DMS53 (cell line): ENCODE measurements at regions not wholly inside any gene's neighbourhood (a gene's known extent, or its start where the extent isn't known, plus 50 kb on each side); places are given as distances from the start of the nearest gene placed in this dataset.
A peak's percentile ranks its signal among the peaks of the same experiment; 100 is the strongest.
"Not testable (repeated sequence)": the region's sequence is repeated elsewhere in the genome, so short reads cannot be mapped to it uniquely, and the experiment has no call there.

Experiments
- DNase-seq: peaks from one replicate; lab custom pipeline; 2025; lab: John Stamatoyannopoulos, UW

DNA sequence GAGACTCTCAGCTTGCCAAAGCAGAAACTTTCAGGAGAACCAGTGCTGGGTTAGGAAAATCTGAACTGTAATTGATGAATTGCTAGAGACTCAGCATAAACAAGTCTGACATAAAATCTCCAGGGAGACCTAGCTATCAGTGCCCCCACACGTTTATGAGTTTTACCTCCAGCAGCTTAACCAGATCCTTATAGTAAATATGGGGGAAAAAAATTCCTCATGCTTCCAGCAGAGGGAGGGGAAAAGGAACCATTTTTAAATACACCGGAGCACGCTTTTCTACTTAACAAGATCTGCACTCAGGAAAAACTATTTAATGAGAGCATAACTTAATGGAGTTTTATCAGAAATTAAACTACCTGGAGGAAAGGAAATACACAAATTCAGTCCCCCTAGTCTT, 1040.7 kb upstream of the INTU start:
- DNase-seq = peak; percentile 32

DNA sequence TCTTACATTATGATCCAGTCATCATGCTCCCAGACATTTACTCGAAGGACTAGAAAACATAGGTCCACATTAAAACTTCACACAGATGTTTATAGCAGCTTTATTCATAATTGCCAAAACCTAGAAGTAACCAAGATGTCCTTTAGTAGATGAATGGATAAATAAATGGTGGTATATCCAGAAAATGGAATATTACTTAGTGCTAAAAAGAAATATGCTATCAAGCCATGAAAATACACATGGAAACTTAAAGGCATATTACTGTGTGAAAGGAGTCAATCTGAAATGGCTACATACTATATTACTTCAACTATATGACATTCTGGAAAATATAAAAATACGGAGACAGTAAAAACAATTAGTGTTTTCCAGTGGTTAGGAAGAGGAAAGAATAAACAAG, 1039.1 kb upstream of the INTU start:
- no peak for DNase-seq

DNA sequence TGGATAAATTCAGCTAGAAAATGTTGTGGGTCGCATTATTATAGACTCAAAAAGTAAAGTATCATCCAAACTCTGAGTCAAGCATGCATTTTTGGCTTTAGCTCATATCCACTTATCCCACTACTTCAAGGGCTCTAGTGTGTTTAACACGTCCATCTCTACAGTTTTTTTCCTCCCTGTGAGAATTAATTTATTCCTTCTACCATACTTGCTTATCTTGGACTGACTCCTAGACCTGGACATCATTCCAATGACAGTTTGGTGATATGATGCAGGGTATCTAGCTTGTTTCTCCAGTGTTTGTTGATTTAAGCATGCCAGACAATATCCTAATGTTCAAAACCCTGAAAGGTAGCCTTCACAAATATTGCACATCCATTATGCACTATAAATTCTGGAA, 1037.1 kb upstream of the INTU start:
- DNase-seq = no peak

DNA sequence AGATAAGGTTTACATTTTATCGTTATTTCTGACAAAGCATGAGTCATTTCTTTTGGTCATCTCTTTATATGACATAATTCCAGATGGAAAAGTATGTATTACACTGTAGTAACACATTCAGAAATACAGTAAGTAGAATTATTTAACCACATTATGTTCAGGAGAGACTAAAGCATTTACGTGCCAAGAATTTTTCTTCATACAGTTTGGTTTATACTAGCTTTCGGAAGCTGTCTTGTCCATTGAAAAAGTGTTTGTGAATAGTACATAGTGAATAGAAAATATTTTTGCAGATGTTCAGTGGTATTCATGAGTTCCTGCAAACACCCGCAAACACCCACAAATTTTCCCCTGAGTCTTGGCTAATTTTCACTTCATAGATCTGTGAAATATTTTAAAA, 1033.0 kb upstream of the INTU start:
- DNase-seq = no peak

GRCh38 chr4:126603210-126603609, 1029.5 kb upstream of the INTU start:
- no peak for DNase-seq

DNA sequence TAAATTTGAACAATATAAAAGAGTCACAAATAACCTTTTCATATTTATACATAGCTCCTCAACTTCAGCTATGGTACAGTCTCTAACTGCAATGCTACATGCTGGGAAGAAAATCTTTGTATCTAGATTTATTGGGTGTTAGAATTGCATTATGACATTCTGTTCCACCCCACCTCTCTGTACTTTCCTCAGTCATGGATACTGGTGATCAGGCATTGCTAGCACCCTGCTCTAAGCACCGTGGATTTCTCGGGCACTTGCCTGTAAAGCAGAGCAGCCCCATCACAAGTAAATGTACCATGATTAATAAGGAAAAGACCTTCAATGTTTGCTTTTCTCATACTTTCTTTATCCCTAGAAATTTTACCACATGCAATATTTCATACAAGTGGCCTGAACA, 1028.9 kb upstream of the INTU start:
- no peak for DNase-seq

GRCh38 chr4:126604268-126604867, 1028.4 kb upstream of the INTU start:
- DNase-seq = peak; percentile 57

GRCh38 chr4:126610933-126611332, 1021.8 kb upstream of the INTU start:
- no peak for DNase-seq

DNA sequence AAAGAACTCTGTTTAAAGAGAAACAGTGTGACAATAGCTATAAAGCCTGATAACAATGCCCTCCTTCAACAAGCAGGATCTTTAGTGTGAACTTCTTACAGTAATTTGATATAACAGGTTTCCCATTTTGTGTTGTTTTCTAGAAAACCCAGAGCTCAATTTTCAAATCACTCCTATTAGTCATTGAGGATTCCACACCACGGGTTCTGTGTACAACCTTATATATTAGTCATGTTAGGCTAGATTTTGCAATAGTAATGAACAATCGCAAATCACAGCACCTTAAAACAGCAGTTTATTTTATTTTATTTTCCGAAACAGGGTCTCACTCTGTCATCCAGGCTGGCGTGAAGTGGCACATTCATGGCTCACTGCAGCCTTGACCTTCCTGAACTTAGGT, 1020.9 kb upstream of the INTU start:
- DNase-seq = no peak

DNA sequence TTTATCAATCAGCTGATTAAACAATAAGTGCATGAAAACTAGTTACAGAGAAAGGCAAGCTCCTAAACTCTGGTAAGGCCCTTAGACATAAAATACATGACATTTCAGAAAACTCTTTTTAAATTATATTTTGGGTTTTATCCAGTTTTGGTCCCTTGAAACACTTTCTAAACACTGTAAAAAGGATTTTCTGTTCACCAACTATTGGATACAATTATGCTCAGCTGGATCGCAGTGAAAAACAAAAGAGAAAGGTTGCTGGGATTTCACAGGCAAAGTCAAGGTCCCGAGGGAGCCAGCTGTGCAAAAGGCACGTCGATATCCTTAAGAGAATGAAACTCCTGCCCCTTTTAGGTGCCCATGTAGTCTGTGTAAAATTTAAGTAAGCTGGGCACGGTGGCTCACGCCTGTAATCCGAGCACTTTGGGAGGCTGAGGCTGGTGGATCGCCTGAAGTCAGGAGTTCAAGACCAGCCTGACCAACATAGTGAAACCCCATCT, 1018.4 kb upstream of the INTU start:
- no peak for DNase-seq

- no peak for DNase-seq
Measured at GRCh38 chr4:126616795-126617194, 1016.0 kb upstream of the INTU start.

GRCh38 chr4:126627255-126627654, 1005.5 kb upstream of the INTU start:
- peak; percentile 52 for DNase-seq

DNA sequence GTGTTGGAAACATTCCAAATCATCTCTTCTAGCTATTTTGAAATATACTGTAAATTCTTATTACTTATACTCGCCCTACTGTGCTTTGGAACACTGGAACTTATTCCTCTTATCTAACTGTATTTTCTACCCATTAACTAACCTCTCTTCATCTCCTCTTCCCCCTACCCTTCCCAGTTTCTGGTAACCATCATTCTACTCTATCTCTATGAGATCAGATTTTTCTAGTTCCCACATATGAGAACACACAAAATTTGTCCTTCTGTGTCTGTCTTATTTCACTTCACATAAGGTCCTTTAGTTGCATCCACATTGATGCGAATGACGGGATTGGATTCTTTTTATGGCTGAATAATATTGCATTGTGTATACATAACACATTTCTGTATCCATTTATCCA, 1003.8 kb upstream of the INTU start:
- DNase-seq = no peak

- no peak for DNase-seq
Measured at GRCh38 chr4:126630230-126630629, 1002.5 kb upstream of the INTU start.

DNA sequence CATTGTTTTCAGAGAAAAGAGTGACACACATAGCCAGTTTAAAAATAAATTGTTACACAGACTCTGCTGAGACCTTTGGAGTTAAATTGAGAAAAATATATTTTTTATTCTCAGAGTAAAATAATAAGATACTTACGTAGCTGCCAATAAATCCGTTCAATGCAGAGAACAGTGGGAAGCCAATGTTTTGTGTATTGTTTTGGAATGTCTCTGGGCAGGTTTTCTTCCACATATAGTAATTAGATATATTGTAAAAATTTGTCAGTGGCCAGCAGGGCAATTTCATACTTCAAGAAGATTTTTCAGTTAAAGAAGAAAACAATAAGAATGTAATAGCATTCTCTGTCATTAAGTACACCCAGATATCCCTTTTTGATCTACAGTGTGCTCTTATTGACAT, 999.5 kb upstream of the INTU start:
- DNase-seq = no peak

- no peak for DNase-seq
Measured at GRCh38 chr4:126637706-126638105, 995.1 kb upstream of the INTU start.

- no peak for DNase-seq
Measured at GRCh38 chr4:126647320-126647719, 985.4 kb upstream of the INTU start.

GRCh38 chr4:126647756-126648397, 984.9 kb upstream of the INTU start:
- no peak for DNase-seq

GRCh38 chr4:126658411-126658810, 974.3 kb upstream of the INTU start:
- DNase-seq = no peak

DNA sequence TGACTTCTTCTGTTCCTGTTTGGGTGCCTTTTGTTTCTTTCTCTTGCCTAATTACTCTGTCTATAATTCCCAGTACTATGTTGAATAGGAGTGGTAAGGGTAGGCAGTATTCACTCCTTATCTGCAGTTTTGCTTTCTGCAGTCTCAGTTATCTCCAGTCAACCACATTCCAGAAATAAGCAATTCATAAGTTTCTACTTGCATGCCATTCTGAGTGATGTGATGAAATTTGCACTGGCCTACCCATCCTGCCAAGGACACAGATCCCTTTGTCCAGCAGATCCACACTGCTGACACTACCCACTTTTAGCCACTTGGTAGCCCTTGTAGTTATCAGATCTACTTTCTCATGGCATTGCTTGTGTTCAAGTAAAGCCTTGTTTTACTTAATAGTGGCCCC, 971.6 kb upstream of the INTU start:
- DNase-seq = no peak

DNA sequence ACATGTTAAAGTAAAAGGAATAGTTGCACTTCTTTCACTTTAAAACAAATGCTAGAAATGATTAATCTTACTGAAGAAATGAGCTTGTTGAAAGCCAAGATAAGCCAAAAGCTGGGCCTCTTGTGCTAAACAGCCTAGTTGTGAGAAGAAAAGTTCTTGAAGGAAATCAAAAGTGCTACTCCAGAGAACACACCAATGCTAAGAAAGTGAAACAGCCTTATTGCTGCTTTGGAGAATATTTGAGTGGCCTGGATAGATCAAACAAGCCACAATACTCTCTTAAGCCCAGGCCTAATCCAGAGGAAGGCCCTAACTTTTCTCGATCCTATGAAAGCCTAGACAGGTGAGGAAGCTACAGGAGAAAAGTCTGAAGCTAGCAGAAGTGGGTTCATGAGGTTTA, 967.9 kb upstream of the INTU start:
- no peak for DNase-seq

GRCh38 chr4:126670038-126670437, 962.7 kb upstream of the INTU start:
- not testable (repeated sequence) for DNase-seq

- peak; percentile 82 for DNase-seq
Measured at GRCh38 chr4:126678618-126679017, 954.1 kb upstream of the INTU start.

DNA sequence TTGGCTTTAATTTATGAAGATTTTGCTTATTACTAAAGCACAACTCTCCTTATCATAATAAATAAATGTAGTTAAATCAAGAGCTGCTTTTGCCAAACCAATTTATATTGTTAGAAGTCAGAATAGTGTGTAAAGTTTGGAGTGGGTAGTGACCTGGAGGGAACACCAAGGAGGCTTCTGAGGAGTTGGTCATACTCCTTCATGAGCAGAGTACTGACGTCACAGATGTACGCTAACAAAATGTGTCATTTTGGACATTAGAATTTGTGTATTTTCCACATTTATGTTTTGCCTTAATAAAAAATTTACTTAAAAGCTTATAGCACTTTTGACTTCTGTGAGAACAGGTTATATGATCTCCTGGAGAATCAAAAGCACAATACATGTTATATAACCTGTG, 953.5 kb upstream of the INTU start:
- no peak for DNase-seq
